Fibroblast of skin of right quadriceps (primary cell): ENCODE measurements at regions not wholly inside any gene's neighbourhood (a gene's known extent, or its start where the extent isn't known, plus 50 kb on each side); places are given as distances from the start of the nearest gene placed in this dataset.
"Not testable (repeated sequence)": the region's sequence is repeated elsewhere in the genome, so short reads cannot be mapped to it uniquely, and the experiment has no call there.

Source experiments
- DNase-seq: peaks from one replicate; pipeline ENCODE4 v3.0.0-alpha.2; 2013

DNA sequence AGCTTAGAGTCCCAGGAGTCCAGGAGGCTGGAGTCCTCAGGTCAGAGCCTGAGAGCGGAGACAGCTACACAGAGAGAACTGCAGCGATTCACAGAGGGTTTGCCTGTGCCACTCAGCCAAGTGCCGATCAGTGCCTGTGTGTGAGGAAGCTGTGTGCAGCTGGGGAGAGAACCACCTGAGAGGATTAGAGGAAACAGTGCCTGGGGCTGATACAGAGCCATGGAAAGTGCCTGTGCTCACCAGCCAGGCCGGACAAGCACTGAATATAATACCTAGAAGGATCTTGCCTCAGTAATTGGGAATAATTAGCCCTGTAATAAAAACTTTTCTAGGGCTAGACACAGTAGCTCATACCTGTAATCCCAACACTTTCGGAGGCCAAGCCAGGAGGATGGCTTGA, 134.7 kb downstream of the ARHGAP11B start:
- not testable (repeated sequence) for DNase-seq

- DNase-seq = not testable (repeated sequence)
Observed at GRCh38 chr15:30761365-30761764, 135.4 kb downstream of the ARHGAP11B start.

DNA sequence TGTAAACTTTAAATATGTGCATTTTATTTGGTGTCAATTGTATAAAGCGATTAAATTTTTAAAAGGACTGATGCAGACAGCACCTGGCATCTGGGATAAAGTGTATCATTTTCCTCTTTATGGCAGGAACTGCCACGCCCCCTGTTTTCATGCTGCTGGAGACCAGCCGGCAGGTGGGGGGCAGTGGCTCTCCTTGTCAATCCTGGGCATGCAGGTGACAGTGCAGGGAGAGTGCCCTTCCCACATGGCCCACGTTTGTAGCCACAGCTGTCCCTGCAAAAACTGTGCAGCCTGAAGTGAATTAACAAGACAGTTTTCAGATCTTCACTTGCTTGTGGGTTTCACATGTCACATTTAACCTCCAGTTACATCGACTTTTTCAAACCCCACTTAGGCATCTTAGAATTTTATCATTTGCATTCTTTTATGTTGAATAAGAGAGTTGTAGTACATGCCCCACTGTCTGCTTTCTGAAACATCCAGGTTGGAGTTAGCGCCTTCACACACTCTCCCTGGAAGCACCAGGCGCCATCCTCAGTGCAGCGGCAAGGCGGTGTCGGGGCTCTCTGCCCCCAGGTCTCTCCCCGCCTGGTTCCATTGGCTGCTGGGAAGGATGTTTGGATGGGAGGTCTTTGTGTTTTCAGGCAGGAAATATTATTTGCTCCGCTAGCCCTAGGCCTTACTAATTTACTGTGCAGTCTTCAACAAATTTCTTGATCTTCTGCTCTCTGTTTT, 134.2 kb upstream of the FAN1 start:
- DNase-seq = peak; percentile 11

DNA sequence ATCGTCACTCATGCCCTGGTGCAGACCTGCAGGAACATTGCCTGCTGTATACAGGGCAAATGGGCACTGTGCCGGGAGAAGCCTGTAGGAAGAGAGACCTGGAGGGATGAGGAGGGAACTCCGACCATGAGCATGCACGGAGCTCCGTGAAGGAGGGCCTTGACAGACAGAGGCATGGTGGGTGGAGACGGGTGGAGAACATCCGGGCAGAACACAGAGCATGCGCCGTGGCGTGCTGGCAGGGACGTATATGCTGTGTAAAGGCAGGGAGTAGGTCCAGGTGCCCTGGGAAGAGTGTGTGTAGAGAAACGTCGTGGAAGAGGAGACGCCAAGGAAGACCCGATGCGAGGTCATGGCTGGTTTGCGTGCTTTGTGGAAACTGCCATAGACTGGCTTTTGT, 133.0 kb upstream of the FAN1 start:
- no peak for DNase-seq

GRCh38 chr15:30783019-30783418, 120.7 kb upstream of the FAN1 start:
- DNase-seq = no peak

GRCh38 chr15:30788595-30788994, 115.1 kb upstream of the FAN1 start:
- no peak for DNase-seq

DNA sequence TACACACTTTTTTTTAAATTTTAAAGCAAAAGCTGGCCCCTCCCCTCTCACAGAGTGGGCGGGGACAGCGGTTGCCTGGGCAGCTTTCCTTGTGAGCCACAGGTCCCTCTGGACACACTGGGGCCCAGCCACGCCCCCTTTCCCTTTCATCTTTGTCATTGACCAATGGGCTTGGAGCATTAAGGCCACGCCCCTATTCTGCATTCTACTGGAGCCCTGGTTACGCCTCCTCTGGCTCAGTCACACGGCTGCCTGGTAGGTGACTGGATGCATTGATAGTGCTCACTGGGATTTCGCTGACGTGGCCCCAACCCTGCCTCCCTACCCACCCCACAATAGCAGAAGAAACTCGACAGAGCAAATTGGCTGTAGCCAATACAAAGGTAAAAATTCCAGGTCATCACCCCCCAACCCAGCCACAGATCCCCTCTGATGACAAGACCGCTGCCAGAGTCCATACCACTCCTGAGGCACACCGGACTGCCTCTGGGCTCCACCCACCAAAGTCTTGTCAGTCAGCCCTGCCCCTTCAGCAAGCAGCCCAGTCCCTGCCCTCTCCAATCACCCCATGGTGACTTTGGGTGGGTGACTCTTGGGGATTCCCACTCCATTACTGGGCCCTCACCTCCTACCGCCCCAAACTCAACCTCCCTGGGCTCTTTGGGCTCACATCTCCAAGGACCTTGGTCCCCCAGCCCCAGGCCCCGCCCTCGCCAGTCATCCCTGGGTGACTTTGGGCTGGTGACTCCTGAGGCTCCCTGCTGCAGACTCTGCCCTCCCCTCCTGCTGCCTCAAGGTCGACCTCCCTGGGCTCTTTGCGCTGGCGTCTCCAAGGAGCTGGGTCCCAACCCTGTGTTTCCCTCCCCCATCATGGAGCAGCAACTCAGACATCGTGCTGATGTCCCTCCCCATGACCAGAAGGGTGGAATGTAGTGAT, 112.2 kb upstream of the FAN1 start:
- peak; percentile 6 for DNase-seq

DNA sequence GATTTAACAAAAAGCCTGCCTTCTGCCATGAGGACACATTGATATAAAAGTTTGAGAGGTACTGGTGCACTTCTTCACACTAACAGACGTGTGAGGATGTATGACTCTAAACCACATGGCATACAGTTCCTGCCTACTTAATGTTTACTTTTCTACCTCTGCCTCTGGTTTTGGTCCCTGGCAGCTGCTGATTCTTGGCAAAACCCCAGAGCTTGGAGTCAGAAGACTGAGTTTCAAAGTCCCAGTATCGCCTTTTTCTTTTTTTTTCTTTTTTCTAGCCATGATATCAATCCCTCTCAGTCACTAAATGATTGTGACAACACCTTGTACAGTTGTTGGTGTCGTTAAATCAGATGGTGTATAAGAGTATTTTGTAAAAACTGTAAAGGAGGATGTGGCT, 110.9 kb upstream of the FAN1 start:
- DNase-seq = not testable (repeated sequence)

- no peak for DNase-seq
Observed at GRCh38 chr15:30794388-30794787, 109.3 kb upstream of the FAN1 start.

DNA sequence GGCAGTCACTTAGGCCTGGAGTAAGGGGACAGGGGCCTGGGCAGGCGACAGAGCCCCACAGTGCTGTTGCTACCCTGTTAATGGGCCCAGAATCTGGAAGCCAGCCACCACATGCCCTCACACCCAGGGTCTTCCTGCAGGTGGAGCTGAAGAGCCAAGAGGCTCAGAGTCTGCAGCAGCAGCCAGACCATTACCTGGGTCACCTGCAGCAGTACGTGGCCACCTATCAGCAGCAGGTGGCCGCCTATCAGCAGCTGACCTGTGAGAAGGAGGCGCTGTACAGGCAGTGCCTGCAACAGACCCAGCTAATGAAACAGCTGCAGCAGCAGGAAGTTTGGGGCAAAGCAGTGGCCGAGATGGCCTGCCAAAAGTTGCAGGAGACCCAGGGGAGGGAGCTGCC, 104.2 kb upstream of the FAN1 start:
- DNase-seq = not testable (repeated sequence)

DNA sequence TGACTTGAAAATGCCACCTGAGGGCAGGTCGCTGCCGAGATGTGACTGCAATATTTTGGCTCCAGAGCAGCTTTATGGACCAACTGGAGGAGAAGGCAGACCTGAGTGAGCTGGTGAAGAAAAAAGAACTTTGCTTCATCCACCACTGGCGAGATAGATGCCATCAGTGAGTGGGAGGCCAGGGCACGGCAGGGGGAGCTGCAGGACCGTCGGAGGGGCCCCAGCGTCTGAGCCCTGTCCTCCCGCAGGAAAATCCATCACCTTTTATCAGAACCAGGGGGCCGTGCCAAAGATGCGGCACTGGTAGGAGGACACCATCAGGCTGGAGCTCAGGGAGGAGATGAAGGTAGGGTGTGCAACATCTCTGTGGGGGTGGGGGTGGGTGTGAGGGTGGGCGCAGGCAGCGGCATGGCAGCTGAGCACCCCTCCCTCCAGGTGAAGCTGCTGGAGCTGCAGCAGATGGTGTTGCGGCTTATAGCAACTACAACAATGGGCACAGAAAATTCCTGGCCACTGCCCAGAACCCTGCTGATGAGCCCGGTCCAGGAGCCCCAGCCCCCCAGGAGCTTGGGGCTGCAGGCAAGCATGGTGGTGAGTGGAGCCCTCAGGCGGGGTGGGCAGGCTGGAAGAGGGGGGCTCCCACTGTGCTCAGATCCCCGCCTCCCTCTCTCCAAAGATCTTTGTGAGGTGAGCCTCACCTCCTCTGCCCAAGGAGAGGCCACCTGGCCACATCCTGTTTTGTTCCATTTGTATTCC, 102.4 kb upstream of the FAN1 start:
- DNase-seq = not testable (repeated sequence)

DNA sequence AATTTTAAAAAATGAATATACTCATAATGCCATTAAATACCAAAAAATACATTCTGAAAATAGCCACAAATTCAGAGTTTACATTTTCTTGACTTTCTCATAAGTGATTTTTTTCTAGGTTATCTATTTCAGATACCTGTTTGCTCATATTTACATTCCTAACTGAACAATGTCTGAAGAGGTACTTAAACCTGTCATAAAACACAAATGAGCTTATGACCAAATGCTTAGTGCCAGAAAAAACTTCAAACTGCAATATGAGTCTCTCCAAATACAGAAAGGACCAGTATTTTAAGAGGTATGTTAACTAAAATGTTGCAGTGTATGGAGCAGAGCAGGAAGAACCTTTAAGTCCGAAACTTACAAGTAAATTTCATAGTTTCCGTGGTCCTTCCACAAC, 101.7 kb upstream of the FAN1 start:
- not testable (repeated sequence) for DNase-seq

- DNase-seq = not testable (repeated sequence)
Observed at GRCh38 chr15:30803703-30804102, 100.0 kb upstream of the FAN1 start.

GRCh38 chr15:30816430-30816829, 87.3 kb upstream of the FAN1 start:
- DNase-seq = no peak

DNA sequence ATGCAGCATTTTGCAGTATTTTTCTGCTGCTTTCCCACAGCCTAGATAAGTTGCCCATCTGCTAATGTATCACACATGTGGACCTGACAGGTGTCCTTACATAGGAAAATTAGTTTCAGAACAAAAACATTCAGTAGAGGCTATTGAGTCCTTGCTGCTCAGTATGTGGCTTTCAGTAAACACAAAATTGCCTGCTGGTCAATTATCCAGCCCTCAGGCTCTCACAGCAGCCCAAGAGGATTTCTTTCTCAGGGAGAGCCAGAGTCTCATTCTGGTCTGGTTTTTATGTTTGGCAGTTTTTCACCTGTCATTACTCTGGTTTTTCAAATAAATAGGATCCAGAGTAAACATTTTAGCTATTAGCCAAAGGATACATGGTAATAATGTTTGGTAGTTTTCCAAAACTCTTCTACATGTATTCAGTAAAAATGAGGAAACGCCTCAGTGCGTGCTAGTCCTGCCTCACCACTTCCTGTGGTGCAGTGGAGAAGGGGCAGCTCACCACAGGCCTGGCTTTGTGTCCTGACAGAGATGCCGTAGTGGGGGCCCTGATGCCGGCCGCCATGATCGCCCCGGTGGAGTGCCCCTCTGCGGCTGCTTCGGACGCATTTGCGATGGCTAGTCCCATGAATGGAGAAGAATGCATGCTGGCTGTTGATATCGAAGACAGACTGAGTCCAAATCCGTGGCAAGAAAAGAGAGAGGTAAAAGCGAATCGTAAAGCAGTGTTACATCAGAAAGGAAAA, 80.5 kb upstream of the FAN1 start:
- peak; percentile 35 for DNase-seq

GRCh38 chr15:30824518-30825195, 79.1 kb upstream of the FAN1 start:
- no peak for DNase-seq

- no peak for DNase-seq
Observed at GRCh38 chr15:30827625-30828303, 76.0 kb upstream of the FAN1 start.

- not testable (repeated sequence) for DNase-seq
Observed at GRCh38 chr15:30828304-30828639, 75.4 kb upstream of the FAN1 start.

GRCh38 chr15:30830961-30831360, 72.8 kb upstream of the FAN1 start:
- no peak for DNase-seq

GRCh38 chr15:30833379-30833778, 70.3 kb upstream of the FAN1 start:
- not testable (repeated sequence) for DNase-seq

DNA sequence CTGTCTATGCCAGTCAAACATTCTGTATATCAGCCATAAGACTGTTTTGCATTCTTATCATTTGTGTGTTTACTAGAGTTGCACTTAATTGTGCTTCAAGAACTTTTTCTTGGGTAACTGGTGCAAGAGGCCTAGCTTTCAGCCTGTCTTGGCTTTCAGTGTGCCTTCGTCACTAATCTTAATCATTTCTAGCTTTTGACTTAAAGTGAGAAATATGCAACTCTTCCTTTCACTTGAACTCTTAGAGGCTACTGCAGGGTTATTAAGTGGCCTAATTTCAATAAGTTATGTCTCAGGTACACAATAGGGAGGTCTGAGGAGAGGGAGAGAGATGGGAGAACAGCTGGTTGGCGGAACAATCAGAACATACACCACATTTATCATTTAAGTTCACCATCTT, 62.1 kb upstream of the FAN1 start:
- DNase-seq = not testable (repeated sequence)
